NB4 (cell line): ENCODE measurements at regions not wholly inside any gene's neighbourhood (a gene's known extent, or its start where the extent isn't known, plus 50 kb on each side); places are given as distances from the start of the nearest gene placed in this dataset.

Source experiments
- POLR2A ChIP-seq: IDR thresholded peaks from 2 replicates; pipeline ENCODE4 v1.6.1; 2011; ENCODE audit warnings: mild to moderate bottlenecking; ENCODE audit not compliant: insufficient read length; ENCODE audit errors: extremely low read depth
- TF ChIP-seq, protein P1 (sequence below): IDR thresholded peaks from one replicate; pipeline ENCODE4 v1.5.1; 2012; ENCODE audit warnings: low read depth, low read length

DNA sequence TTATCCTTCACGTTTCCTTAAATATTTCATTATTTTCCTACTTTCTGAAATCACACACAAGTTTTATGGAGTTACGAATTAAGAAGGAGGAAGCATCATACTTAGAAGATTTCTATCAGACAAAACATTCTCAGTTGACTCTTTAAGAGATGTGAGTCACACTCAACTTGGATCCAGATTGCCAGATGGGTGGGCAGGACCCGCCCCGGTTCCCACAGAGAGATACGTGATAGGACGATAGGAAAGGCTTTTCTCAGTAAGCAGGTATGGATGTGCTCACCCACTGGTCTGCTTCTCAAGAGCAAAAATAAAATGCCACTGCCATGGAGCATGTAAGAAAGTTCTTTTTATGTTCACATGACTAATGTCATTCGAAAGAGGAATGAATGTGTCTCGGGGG, 392.6 kb downstream of the MRPL39 start:
- TF ChIP-seq, protein P1, sequence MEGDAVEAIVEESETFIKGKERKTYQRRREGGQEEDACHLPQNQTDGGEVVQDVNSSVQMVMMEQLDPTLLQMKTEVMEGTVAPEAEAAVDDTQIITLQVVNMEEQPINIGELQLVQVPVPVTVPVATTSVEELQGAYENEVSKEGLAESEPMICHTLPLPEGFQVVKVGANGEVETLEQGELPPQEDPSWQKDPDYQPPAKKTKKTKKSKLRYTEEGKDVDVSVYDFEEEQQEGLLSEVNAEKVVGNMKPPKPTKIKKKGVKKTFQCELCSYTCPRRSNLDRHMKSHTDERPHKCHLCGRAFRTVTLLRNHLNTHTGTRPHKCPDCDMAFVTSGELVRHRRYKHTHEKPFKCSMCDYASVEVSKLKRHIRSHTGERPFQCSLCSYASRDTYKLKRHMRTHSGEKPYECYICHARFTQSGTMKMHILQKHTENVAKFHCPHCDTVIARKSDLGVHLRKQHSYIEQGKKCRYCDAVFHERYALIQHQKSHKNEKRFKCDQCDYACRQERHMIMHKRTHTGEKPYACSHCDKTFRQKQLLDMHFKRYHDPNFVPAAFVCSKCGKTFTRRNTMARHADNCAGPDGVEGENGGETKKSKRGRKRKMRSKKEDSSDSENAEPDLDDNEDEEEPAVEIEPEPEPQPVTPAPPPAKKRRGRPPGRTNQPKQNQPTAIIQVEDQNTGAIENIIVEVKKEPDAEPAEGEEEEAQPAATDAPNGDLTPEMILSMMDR: no peak
- no peak for TF ChIP-seq POLR2A
